WERI-Rb-1 (cell line): ENCODE measurements at regions not wholly inside any gene's neighbourhood (a gene's known extent, or its start where the extent isn't known, plus 50 kb on each side); places are given as distances from the start of the nearest gene placed in this dataset.

ENCODE experiments used
- DNase-seq: peaks from one replicate; pipeline ENCODE4 v3.0.0-alpha.2; 2020
- H3K27ac ChIP-seq: fragments of 250-450 bp; sonication (Bioruptor Pico); 2 replicates; pipeline ENCODE4 v1.5.1; 2020; ENCODE audit warnings: mild to moderate bottlenecking, moderate library complexity
- H3K27me3 ChIP-seq: fragments of 250-450 bp; sonication (Bioruptor Pico); 2 replicates; pipeline ENCODE4 v1.5.1; 2021; ENCODE audit warnings: mild to moderate bottlenecking, low read depth, moderate library complexity; ENCODE audit not compliant: insufficient read depth, severe bottlenecking
- H3K36me3 ChIP-seq: fragments of 250-450 bp; sonication (Bioruptor Pico); 2 replicates; pipeline ENCODE4 v1.5.1; 2020; ENCODE audit warnings: mild to moderate bottlenecking, moderate library complexity
- H3K4me3 ChIP-seq: 2 replicates; pipeline ENCODE4 v1.5.1; 2011; ENCODE audit warnings: low read depth, mild to moderate bottlenecking, control low read depth, low read length
- H3K9me3 ChIP-seq: fragments of 250-450 bp; sonication (Bioruptor Pico); 2 replicates; pipeline ENCODE4 v1.5.1; 2021; ENCODE audit warnings: mild to moderate bottlenecking, moderate library complexity; ENCODE audit not compliant: severe bottlenecking
- CTCF ChIP-seq: IDR thresholded peaks from 2 replicates; pipeline ENCODE4 v1.5.1; 2011; ENCODE audit warnings: low read depth, mild to moderate bottlenecking, control low read depth, inconsistent platforms, low read length

GRCh38 chr6:14271789-14272736, 154.5 kb downstream of the CD83 start:
- DNase-seq: no peak
- Histone ChIP-seq H3K36me3 (no peaks in the 10 kb centered on the region), H3K27ac (no peak overlapping the region), H3K4me3 (no peak overlapping the region), H3K27me3 (no peaks in the 10 kb centered on the region), H3K9me3 (peaks cover 16% of the 10 kb centered on the region)
- TF ChIP-seq CTCF: no peak

GRCh38 chr6:14272737-14273085, 155.1 kb downstream of the CD83 start:
- H3K36me3 ChIP-seq: no peaks in the 10 kb centered on the region
- TF ChIP-seq CTCF: no peak
- peaks cover 16% of the 10 kb centered on the region for H3K9me3 ChIP-seq
- no peak overlapping the region for H3K4me3 ChIP-seq
- H3K27me3 ChIP-seq: no peaks in the 10 kb centered on the region
- H3K27ac ChIP-seq: no peak overlapping the region
- no peak for DNase-seq

- H3K4me3 ChIP-seq: no peak overlapping the region
- no peaks in the 10 kb centered on the region for H3K27me3 ChIP-seq
- no peaks in the 10 kb centered on the region for H3K36me3 ChIP-seq
- H3K9me3 ChIP-seq: peaks cover 16% of the 10 kb centered on the region
- no peak overlapping the region for H3K27ac ChIP-seq
- DNase-seq: no peak
- no peak for TF ChIP-seq CTCF
These were observed 155.6 kb downstream of the CD83 start for GRCh38 chr6:14273191-14273590.

GRCh38 chr6:14274016-14274415, 156.4 kb downstream of the CD83 start:
- no peak overlapping the region for H3K27ac ChIP-seq

GRCh38 chr6:14274546-14275492, 157.2 kb downstream of the CD83 start:
- H3K9me3 ChIP-seq: peaks cover 4% of the 10 kb centered on the region
- no peaks in the 10 kb centered on the region for H3K27me3 ChIP-seq
- no peak overlapping the region for H3K27ac ChIP-seq
- no peak for DNase-seq
- TF ChIP-seq CTCF: no peak
- H3K4me3 ChIP-seq: no peak overlapping the region
- H3K36me3 ChIP-seq: no peaks in the 10 kb centered on the region

More at GRCh38 chr6:14274016-14274415, 156.4 kb downstream of the CD83 start:
- Histone ChIP-seq H3K4me3 (no peak overlapping the region), H3K36me3 (no peaks in the 10 kb centered on the region), H3K9me3 (peaks cover 8% of the 10 kb centered on the region), H3K27me3 (no peaks in the 10 kb centered on the region)
- TF ChIP-seq CTCF: no peak
- no peak for DNase-seq
